ENCODE measurements at regions not wholly inside any gene's neighbourhood (a gene's known extent, or its start where the extent isn't known, plus 50 kb on each side); places are given as distances from the start of the nearest gene placed in this dataset.

DNA sequence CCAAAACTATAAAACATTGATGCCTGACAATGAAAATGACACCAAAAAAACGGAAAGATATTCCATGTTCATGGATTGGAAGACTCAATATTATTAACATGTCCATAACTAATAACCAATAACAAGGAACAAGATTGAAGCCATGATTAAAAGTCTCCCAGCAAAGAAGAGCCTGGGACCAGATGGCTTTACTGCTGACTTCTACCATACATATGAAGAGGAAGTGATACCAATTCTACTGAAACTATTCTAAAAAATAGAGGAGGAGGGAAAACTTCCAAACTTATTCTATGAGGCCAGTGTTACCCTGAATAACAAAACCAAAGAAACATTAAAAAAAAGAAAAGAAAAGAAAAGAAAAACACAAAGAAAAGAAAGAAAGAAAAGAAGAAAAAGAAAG, 54.6 kb upstream of the ATF7IP start:
- DNase-seq (ENCODE audit: extremely low read depth in 1 of 11, low read depth in 9 of 11, low spot score in 4 of 11) = no peak

DNA sequence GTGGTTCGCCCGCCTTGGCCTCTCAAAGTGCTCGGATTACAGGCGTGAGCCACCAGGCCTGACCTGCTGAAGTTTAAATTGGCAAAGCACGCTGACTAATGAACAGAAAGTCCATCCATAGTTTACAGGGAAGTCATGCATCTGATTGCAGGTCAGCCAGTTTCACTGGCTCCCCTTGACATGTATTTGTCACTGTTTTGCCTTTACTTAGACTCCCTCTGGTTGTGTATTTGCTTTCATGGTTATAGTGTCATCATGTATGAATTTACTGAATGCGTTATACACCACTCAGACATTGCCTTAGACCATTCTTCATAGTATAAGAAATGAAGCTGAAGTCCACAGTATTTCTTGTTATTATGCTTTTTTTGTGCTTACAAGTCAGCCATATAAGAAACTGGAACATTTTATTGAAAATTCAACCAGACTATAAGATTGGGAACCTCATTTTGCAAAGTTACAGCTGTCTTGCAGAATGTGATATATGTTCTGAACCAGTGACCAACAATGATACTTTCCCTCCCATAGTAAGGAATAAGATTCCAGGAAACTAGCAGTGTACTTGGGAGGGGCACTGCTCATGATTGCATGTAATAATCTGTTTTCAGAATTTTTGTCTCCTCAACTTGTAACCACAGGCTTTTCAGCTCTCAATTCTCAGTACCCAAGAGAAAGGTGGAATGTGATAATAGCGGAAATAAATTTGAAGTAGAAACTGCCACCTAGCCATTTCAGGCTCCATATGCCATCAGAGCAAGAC, 51.9 kb upstream of the ATF7IP start:
- DNase-seq (ENCODE audit: extremely low read depth in 1 of 11, low read depth in 9 of 11, low spot score in 4 of 11) = no peak

DNA sequence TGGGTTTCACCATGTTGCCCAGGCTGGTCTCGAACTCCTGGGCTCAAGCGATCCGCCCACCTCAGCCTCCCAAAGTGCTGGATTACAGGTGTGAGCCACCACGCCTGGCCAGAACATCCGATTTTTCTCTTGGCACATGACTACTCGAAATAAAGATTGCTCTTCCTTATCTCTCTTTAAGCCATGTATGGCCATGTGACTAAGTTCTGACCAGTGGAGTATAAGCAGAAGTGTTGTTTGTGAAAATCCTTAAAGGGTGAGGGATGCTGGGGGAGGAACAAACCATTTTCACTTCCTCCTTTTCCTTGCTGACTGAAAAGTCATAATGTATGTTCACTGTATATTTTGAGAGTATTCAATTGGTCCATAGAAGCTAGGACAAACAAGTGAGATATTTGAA, 50.7 kb upstream of the ATF7IP start:
- DNase-seq (ENCODE audit: extremely low read depth in 1 of 11, low read depth in 9 of 11, low spot score in 4 of 11) = no peak

DNA sequence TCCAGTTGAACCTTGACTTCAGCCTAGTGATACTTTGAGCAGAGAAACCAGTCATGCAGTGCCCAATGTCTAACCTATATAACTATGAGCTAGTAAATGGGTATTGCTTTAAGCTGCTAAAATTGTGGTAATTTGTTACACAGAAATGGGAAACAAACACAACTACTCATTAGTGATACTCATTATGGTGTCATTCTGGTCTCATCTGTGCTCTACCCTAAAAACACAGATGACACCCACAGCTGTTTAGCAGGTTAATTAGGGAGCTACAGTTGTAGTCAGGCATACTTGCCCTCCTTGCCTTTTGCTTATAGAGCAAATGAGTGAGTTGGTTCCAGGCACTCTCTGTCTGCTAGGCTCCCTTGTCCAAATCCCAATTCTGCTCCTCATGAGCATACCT, 50.0 kb upstream of the ATF7IP start:
- peak in 1 of 11 donors; percentile 15 for DNase-seq (ENCODE audit: extremely low read depth in 1 of 11, low read depth in 9 of 11, low spot score in 4 of 11)

Measured in renal cortex interstitium (tissue), 11 donors.